Stomach smooth muscle (tissue), 2 donors: ENCODE measurements at regions not wholly inside any gene's neighbourhood (a gene's known extent, or its start where the extent isn't known, plus 50 kb on each side); places are given as distances from the start of the nearest gene placed in this dataset.

ENCODE experiments used
- H3K27ac ChIP-seq: one replicate; pipeline ENCODE4 v1.7.0; 2013; ENCODE audit warnings: mild to moderate bottlenecking, low read length, inconsistent platforms
- H3K27me3 ChIP-seq, 2 donors: one replicate each; pipeline ENCODE4 v1.7.0; 2013; ENCODE audit warnings: low read length in 2 of 2; ENCODE audit not compliant: insufficient read depth in 2 of 2, control insufficient read depth in 1 of 2
- H3K36me3 ChIP-seq, 2 donors: one replicate each; pipeline ENCODE4 v1.7.0; 2013; ENCODE audit warnings: low read length in 2 of 2; ENCODE audit not compliant: control insufficient read depth in 2 of 2, insufficient read depth in 2 of 2
- H3K4me1 ChIP-seq: one replicate; pipeline ENCODE4 v1.7.0; 2013; ENCODE audit warnings: low read length; ENCODE audit not compliant: control insufficient read depth, insufficient read depth
- H3K4me3 ChIP-seq, 2 donors: one replicate each; pipeline ENCODE4 v1.7.0; 2013; ENCODE audit warnings: low read length in 2 of 2
- H3K9ac ChIP-seq, 2 donors: one replicate each; pipeline ENCODE4 v1.7.0; 2013; ENCODE audit warnings: low read length in 2 of 2, mild to moderate bottlenecking in 1 of 2
- H3K9me3 ChIP-seq, 2 donors: one replicate each; pipeline ENCODE4 v1.7.0; 2013; ENCODE audit warnings: low read length in 2 of 2; ENCODE audit not compliant: control insufficient read depth in 2 of 2
- donor health status: healthy.
- donor health status: Pancreatic carcinoma.

DNA sequence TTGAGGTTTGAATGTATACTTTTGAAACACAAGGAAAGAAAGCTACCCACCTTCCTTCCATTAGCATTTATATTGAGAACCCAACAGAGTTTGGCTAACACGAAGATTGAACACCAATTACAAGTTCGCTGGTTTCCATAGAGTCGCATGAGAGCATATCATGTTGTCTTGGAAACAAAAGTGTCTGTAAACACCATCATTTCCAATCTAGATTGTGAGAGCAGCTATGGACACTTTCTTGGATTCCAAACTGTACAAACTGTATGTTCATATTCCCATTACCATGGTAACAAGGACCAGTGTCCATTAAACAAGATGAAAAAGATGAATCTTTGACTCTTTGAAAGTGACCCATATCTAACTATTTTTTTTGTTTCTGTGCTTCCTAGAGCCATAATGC is 529.9 kb upstream of the ROBO1 start:
- no peak overlapping the region for H3K27ac ChIP-seq
- H3K4me3 ChIP-seq = no peak overlapping the region
- H3K36me3 ChIP-seq = no peaks in the 10 kb centered on the region
- no peaks in the 10 kb centered on the region for H3K4me1 ChIP-seq
- no peaks in the 10 kb centered on the region for H3K9me3 ChIP-seq
- no peak overlapping the region for H3K9ac ChIP-seq
- no peaks in the 10 kb centered on the region for H3K27me3 ChIP-seq

GRCh38 chr3:80285388-80285787 is 517.6 kb upstream of the ROBO1 start:
- H3K27ac ChIP-seq = no peak overlapping the region
- no peaks in the 10 kb centered on the region for H3K4me1 ChIP-seq
- H3K36me3 ChIP-seq = no peaks in the 10 kb centered on the region
- H3K27me3 ChIP-seq = no peaks in the 10 kb centered on the region
- no peaks in the 10 kb centered on the region for H3K9me3 ChIP-seq
- H3K4me3 ChIP-seq = no peak overlapping the region
- H3K9ac ChIP-seq = no peak overlapping the region

DNA sequence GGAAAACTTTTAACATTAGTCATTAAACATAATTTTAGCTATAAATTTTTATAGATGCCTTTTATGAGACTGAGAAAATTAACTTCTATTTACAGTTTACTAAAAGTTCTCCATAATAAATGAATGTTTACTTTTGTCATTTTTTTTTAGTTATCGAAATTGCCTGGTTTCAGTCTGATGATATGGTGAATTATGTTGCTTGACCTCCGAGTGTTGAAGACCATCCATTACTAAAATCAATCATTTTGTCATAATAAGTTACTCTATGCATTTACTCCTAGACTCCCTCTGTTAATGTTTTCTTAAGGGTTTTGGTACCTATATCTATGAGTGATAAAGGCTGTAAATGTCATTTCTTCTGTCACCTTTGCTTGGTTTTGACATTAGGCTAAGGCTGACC is 516.0 kb upstream of the ROBO1 start:
- Histone ChIP-seq H3K9ac (no peak overlapping the region), H3K9me3 (no peaks in the 10 kb centered on the region), H3K4me1 (no peaks in the 10 kb centered on the region), H3K36me3 (no peaks in the 10 kb centered on the region), H3K4me3 (no peak overlapping the region), H3K27me3 (no peaks in the 10 kb centered on the region), H3K27ac (no peak overlapping the region)

DNA sequence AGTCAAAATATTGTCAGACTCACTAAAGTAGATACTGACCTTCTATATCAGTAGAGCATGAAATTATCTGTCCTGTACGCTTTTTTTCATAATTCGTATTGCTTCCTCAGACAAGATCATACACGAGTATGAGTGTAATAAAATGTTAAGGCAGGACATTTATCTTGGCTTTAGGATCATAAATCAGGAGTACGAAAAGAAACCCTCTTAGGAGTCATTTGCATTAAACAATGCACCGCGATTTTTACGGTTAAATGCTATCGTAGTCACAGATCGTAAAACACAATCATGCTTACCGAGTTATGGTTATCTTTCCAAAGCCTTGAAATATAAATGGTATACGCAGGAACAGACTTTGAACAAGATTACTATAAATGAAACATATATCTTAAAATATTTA is 510.3 kb upstream of the ROBO1 start:
- Histone ChIP-seq H3K27me3 (no peaks in the 10 kb centered on the region), H3K36me3 (no peaks in the 10 kb centered on the region), H3K9ac (no peak overlapping the region), H3K4me3 (no peak overlapping the region), H3K4me1 (no peaks in the 10 kb centered on the region), H3K27ac (no peak overlapping the region), H3K9me3 (no peaks in the 10 kb centered on the region)

DNA sequence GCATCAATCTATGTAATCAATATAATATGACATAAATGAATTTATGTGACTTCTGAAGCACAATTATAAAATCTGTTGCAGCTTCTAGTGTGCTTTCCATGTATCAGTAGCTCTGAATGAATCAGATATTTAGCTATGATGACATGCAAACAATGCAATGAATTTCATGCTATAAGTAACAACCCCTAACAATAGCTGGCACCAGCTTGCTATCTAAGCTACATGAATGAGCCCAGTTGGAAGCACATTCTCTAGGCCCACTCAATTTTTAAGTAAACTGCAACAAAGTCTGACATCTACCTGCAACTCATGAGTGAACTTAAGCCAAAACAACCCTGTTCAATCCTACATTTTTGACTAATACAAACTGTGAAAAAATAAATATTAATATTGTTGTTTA is 507.3 kb upstream of the ROBO1 start:
- Histone ChIP-seq H3K4me3 (no peak overlapping the region), H3K27ac (no peak overlapping the region), H3K9me3 (no peaks in the 10 kb centered on the region), H3K36me3 (no peaks in the 10 kb centered on the region), H3K9ac (no peak overlapping the region), H3K4me1 (no peaks in the 10 kb centered on the region), H3K27me3 (no peaks in the 10 kb centered on the region)

DNA sequence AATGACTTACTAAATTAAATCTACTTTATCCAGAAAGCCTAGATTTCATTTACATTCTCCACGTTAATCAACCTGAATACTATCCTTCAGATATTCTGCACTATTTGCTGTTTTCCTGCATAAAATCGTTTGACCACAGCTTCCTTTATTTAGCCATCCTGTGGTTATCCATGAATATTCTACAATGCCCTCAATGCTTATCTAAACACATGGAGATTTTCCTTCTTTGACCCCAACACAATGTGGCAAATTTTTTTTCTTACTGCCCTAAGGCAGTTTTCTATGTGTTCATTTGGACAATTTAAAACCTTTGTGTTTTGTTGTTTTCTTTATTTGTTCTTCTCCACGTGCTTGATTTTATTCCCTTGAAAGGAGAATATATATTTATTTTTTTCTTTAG is 495.5 kb upstream of the ROBO1 start:
- Histone ChIP-seq H3K27me3 (no peaks in the 10 kb centered on the region), H3K4me1 (no peaks in the 10 kb centered on the region), H3K9ac (no peak overlapping the region), H3K4me3 (no peak overlapping the region), H3K27ac (no peak overlapping the region), H3K9me3 (no peaks in the 10 kb centered on the region), H3K36me3 (no peaks in the 10 kb centered on the region)

DNA sequence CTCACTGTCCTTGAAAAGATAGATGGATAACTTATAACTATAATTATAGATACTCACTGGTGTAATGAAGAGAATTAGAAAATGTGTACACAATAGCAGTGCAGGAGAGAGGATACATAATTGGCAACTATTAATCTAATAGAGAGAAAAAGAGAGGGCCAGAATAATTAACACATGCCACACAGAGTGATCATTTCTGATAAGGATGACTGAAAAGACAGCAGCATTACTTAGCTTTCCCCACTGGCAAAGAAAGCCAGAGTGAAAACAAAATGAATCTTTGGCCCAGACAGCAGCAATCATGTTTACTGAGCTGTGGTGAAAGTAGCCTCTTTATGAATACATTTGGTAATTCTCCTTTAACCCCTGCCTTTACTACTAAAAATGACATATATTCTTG is 493.3 kb upstream of the ROBO1 start:
- Histone ChIP-seq H3K36me3 (no peaks in the 10 kb centered on the region), H3K4me3 (no peak overlapping the region), H3K27me3 (no peaks in the 10 kb centered on the region), H3K9me3 (no peaks in the 10 kb centered on the region), H3K4me1 (no peaks in the 10 kb centered on the region), H3K9ac (no peak overlapping the region), H3K27ac (no peak overlapping the region)

- H3K27ac ChIP-seq = no peak overlapping the region
- H3K36me3 ChIP-seq = no peaks in the 10 kb centered on the region
- no peaks in the 10 kb centered on the region for H3K9me3 ChIP-seq
- no peaks in the 10 kb centered on the region for H3K27me3 ChIP-seq
- no peak overlapping the region for H3K9ac ChIP-seq
- H3K4me1 ChIP-seq = no peaks in the 10 kb centered on the region
- no peak overlapping the region for H3K4me3 ChIP-seq
Measured at GRCh38 chr3:80259736-80260135, 491.9 kb upstream of the ROBO1 start.

DNA sequence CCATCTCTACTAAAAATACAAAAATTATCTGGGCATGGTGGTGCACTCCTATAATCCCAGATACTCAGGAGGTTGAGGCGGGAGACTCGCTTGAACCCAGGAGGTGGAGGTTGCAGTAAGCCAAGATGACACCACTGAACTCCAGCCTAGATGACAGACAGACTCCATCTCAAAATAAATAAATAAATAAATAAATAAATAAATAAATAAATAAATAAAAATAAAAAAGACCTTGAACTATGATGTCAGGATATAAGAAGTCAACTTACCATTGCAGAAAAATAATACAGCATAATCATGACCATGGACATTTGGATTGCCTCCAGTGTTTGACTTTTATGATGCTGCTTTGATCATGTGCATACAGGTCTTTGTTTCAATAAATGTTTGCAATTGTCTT is 484.3 kb upstream of the ROBO1 start:
- no peak overlapping the region for H3K27ac ChIP-seq
- no peaks in the 10 kb centered on the region for H3K27me3 ChIP-seq

DNA sequence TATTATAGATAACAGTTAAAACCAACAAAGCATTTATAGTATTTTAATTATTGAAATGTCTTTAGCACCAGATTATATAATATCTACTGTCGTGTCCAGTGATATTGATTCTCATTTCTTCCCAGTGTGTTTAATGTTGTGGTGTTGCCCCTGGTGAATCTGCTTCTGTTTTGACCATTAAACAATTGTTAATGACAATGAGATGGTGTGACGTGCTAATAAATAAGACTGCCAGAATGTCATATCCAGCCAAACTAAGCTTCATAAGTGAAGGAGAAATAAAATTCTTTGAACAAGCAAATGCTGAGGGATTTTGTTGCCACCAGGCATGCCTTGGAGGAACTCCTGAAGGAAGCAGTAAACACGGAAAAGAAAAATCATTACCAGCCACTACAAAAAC is 480.0 kb upstream of the ROBO1 start:
- H3K9me3 ChIP-seq = peaks cover 0 to 4% of the 10 kb centered on the region in 2 donors
- H3K4me3 ChIP-seq = no peak overlapping the region
- H3K36me3 ChIP-seq = no peaks in the 10 kb centered on the region
- H3K4me1 ChIP-seq = no peaks in the 10 kb centered on the region
- H3K9ac ChIP-seq = no peak overlapping the region
- H3K27me3 ChIP-seq = no peaks in the 10 kb centered on the region
- no peak overlapping the region for H3K27ac ChIP-seq

More for the DNA sequence above, 484.3 kb upstream of the ROBO1 start:
- Histone ChIP-seq H3K9ac (no peak overlapping the region), H3K36me3 (no peaks in the 10 kb centered on the region), H3K4me1 (no peaks in the 10 kb centered on the region), H3K4me3 (no peak overlapping the region), H3K9me3 (peaks cover 0 to 4% of the 10 kb centered on the region in 2 donors)

- Histone ChIP-seq H3K4me1 (no peaks in the 10 kb centered on the region), H3K4me3 (no peak overlapping the region), H3K36me3 (no peaks in the 10 kb centered on the region), H3K27ac (no peak overlapping the region), H3K9ac (no peak overlapping the region), H3K9me3 (peaks cover 0 to 4% of the 10 kb centered on the region in 2 donors), H3K27me3 (no peaks in the 10 kb centered on the region)
Measured at GRCh38 chr3:80244390-80244789, 476.6 kb upstream of the ROBO1 start.

GRCh38 chr3:80241791-80242190 is 474.0 kb upstream of the ROBO1 start:
- no peaks in the 10 kb centered on the region for H3K36me3 ChIP-seq
- H3K27me3 ChIP-seq = no peaks in the 10 kb centered on the region
- no peak overlapping the region for H3K4me3 ChIP-seq
- no peaks in the 10 kb centered on the region for H3K4me1 ChIP-seq
- no peak overlapping the region for H3K27ac ChIP-seq
- H3K9ac ChIP-seq = no peak overlapping the region
- no peaks in the 10 kb centered on the region for H3K9me3 ChIP-seq
